ENCODE measurements at regions not wholly inside any gene's neighbourhood (a gene's known extent, or its start where the extent isn't known, plus 50 kb on each side); places are given as distances from the start of the nearest gene placed in this dataset.
"Not testable (repeated sequence)": the region's sequence is repeated elsewhere in the genome, so short reads cannot be mapped to it uniquely, and the experiment has no call there.

DNA sequence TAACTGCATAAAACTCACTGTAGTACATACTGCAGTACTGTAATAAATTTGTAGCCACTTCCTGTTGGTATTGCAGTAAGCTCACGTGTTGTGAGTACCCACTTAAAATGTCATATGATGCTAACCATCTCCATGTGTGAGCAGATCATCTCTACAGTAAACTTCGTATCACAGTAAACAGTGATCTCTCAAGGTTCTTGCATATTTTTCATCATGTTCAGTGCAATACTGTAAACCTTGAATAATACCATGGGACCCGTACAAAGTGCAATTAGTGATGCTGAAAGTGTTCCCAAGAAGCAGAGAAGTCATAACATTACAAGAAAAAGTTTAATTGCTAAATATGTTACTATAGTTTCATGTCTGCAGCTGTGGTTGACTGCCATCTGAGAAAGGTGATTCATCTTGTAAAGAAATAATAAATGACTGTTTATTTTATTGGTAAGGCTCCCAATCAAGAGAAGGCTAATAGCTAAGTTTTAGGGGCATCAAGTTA lies 253.8 kb upstream of the POU5F2 start:
- no peak overlapping the region for H3K4me3 ChIP-seq (ENCODE audit: low read depth, poor library complexity, severe bottlenecking)
- DNase-seq (ENCODE audit: low spot score in 2 of 2): no peak
- 51 to 63% methylated on average over 3 of the region's 3 CpGs for WGBS, 2 donors
- intact Hi-C loops (cut with DNase I; ENCODE audit: low total_unique reads): no loop called here
- TF ChIP-seq, protein P1, sequence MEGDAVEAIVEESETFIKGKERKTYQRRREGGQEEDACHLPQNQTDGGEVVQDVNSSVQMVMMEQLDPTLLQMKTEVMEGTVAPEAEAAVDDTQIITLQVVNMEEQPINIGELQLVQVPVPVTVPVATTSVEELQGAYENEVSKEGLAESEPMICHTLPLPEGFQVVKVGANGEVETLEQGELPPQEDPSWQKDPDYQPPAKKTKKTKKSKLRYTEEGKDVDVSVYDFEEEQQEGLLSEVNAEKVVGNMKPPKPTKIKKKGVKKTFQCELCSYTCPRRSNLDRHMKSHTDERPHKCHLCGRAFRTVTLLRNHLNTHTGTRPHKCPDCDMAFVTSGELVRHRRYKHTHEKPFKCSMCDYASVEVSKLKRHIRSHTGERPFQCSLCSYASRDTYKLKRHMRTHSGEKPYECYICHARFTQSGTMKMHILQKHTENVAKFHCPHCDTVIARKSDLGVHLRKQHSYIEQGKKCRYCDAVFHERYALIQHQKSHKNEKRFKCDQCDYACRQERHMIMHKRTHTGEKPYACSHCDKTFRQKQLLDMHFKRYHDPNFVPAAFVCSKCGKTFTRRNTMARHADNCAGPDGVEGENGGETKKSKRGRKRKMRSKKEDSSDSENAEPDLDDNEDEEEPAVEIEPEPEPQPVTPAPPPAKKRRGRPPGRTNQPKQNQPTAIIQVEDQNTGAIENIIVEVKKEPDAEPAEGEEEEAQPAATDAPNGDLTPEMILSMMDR (IDR thresholded peaks at IDR 0.05): no peak
- no peak for TF ChIP-seq POLR2A (IDR thresholded peaks at IDR 0.05)

DNA sequence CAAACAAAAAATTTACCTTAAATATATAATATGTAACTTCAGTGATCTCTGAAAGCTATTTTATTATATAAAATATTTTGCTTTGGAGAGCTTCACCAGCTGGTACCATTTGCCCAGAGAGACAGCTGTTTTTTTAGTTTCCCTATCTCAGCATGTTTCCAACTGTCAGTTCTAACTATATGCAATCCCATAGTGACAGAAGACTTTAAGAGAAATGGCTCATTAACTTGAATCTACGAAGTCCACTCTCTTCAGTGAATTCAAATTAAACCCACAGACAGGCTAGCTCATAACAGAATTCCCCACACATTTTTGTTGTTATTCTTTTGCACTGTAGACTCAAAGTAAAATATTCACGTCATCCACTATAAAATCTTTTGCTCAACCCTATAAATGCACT lies 251.8 kb upstream of the POU5F2 start:
- 87 to 89% methylated on average over 2 of the region's 2 CpGs for WGBS, 2 donors
- H3K4me3 ChIP-seq (ENCODE audit: low read depth, poor library complexity, severe bottlenecking): no peak overlapping the region
- TF ChIP-seq, protein P1 (IDR thresholded peaks at IDR 0.05): no peak
- no peak for TF ChIP-seq POLR2A (IDR thresholded peaks at IDR 0.05)
- no peak for DNase-seq (ENCODE audit: low spot score in 2 of 2)
- intact Hi-C loops (cut with DNase I; ENCODE audit: low total_unique reads): no loop called here

DNA sequence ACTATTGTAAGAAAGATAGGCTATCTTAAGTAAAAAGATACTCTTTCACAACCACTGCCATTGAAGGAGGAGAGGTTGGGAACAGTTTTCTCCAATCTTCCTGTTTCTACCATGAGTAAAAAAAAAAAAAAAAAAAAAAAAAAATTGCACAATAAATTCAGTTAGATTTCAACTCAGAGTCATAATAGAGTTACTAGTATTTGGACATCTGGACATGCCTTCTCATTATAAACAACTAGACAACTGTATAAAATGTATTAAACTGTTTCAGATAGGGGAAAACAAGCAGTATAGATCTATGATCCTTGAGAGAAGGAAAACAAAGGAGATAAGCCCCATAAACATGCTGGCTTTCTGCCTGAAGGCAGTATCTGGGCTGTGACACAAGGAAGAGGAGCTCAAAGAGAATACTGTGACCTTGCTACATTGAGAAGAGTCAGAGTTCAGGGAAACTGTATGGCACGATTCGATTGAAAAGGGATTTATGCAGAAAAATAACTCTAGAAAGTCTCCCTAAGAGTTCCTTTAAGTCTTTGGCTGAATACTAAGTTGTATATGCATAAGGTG lies 249.2 kb upstream of the POU5F2 start:
- DNase-seq (ENCODE audit: low spot score in 2 of 2): no peak
- intact Hi-C loops (cut with DNase I; ENCODE audit: low total_unique reads): no loop called here
- TF ChIP-seq, protein P1 (IDR thresholded peaks at IDR 0.05): no peak
- TF ChIP-seq POLR2A (IDR thresholded peaks at IDR 0.05): no peak
- WGBS, 2 donors: 84 to 88% methylated on average over 2 of the region's 2 CpGs
- no peak overlapping the region for H3K4me3 ChIP-seq (ENCODE audit: low read depth, poor library complexity, severe bottlenecking)

DNA sequence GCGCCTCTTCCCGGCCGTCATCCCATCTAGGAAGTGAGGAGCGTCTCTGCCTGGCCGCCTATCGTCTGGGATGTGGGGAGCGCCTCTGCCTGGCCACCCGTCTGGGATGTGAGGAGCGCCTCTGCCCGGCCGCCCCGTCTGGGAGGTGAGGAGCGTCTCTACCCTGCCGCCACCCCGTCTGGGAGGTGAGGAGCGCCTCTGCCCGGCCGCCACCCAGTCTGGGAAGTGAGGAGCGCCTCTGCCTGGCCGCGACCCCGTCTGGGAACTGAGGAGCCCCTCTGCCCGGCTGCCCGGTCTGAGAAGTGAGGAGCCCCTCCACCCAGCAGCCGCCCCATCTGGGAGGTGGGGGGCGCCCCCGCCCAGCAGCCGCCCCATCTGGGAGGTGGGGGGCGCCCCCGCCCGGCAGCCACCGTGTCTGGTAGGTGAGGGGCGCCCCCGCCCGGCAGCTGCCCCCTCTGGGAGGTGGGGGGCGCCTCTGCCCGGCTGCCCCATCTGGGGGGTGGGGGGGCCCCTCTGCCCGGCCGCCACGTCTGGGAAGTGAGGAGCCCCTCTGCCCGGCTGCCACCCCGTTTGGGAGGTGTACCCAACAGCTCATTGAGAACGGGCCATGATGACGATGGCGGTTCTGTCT lies 244.7 kb upstream of the POU5F2 start:
- intact Hi-C loops (cut with DNase I; ENCODE audit: low total_unique reads); H3K4me3 ChIP-seq (ENCODE audit: low read depth, poor library complexity, severe bottlenecking); DNase-seq (ENCODE audit: low spot score in 2 of 2): not testable (repeated sequence)
- 96% methylated on average over 25 to 28 of the region's 45 CpGs for WGBS, 2 donors

DNA sequence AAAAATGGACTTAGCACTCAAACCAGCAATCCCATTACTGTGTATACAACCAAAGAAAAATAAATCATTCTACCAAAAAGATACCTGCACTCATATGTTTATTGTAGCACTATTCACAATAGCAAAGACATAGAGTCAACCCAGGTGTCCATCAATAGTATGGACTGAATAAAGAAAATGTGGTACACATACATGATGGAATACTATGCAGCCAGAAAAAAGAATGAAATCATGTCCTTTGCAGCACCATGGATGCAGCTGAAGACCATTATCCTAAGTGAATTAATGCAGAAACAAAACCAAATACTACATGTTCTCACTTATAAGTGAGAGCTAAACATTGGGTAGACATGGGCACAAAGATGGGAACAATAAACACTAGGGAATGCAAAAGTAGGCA lies 236.8 kb upstream of the POU5F2 start:
- intact Hi-C loops (cut with DNase I; ENCODE audit: low total_unique reads): no loop called here
- TF ChIP-seq POLR2A (IDR thresholded peaks at IDR 0.05): no peak
- TF ChIP-seq, protein P1 (IDR thresholded peaks at IDR 0.05): no peak

DNA sequence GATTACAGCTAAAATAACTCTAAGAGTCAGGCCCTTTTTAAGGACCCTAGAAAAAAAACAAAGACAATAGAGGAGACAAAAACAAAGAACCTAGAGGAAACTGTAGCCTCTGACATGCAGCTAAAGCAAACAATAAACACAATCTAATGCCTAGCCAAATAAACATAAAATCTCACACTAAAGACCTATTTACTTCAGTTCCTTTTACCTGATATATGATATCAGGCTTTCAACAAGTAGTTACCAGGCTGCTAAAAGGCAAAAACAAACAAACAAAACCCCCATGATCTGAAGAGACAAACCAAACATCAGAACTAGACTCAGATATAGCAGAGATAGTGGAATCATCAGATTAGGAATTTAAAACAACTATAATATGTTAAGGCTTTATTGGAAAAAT lies 226.5 kb upstream of the POU5F2 start:
- TF ChIP-seq, protein P1 (IDR thresholded peaks at IDR 0.05): no peak
- TF ChIP-seq POLR2A (IDR thresholded peaks at IDR 0.05): no peak
- no peak for DNase-seq (ENCODE audit: low spot score in 2 of 2)
- H3K4me3 ChIP-seq (ENCODE audit: low read depth, poor library complexity, severe bottlenecking): no peak overlapping the region
- intact Hi-C loops (cut with DNase I; ENCODE audit: low total_unique reads): no loop called here

More for the DNA sequence above, 236.8 kb upstream of the POU5F2 start:
- H3K4me3 ChIP-seq (ENCODE audit: low read depth, poor library complexity, severe bottlenecking): no peak overlapping the region
- no peak for DNase-seq (ENCODE audit: low spot score in 2 of 2)

Measured in lower leg skin (tissue), 4 donors.